IMR-90 (cell line): ENCODE measurements at regions not wholly inside any gene's neighbourhood (a gene's known extent, or its start where the extent isn't known, plus 50 kb on each side); places are given as distances from the start of the nearest gene placed in this dataset.

Experiments
- ATAC-seq: fragments of 200-7000 bp; cut with Tn5 transposase; 2 replicates; pipeline ENCODE4 v1.9.1; 2020; ENCODE audit warnings: low read depth, mild to moderate bottlenecking, moderate library complexity
- BruUV-seq: library from RNA; stranded (reverse); fragments of 400-500 nt; replicated peaks from 2 replicates; lab custom pipeline; 2021; lab: Mats Ljungman, UMichigan
- CTCF ChIA-PET: fragments of 300-600 bp; formaldehyde crosslinking; extraction: SDS; loops from one replicate; lab custom pipeline; 2021; ENCODE audit warnings: antibody characterized with exemption; lab: Yijun Ruan, JAX
- POLR2A ChIA-PET: fragments of 300-600 bp; sonication (Branson Sonifier 250); formaldehyde crosslinking; loops from one replicate; lab custom pipeline; 2022; ENCODE audit warnings: antibody characterized with exemption; ENCODE audit not compliant: unreplicated experiment; lab: Charles Lee
- DNase-seq: peaks from one replicate; pipeline ENCODE4 v3.0.0; 2013
- H2AFZ ChIP-seq: replicated peaks from 2 replicates; pipeline ENCODE3; 2013; ENCODE audit warnings: low read length, mild to moderate bottlenecking; ENCODE audit not compliant: poor library complexity
- H2AK5ac ChIP-seq: 2 replicates; pipeline ENCODE4 v1.6.1; 2013; ENCODE audit warnings: low read depth, low read length, inconsistent platforms
- H2AK9ac ChIP-seq: replicated peaks from 2 replicates; pipeline ENCODE3; 2013; ENCODE audit warnings: mild to moderate bottlenecking, low read depth, low read length, moderate library complexity; ENCODE audit not compliant: poor library complexity
- H2BK120ac ChIP-seq: 2 replicates; pipeline ENCODE4 v1.6.1; 2013; ENCODE audit warnings: low read depth, low read length, inconsistent platforms
- H2BK15ac ChIP-seq: 3 replicates; pipeline ENCODE4 v1.6.1; 2013; ENCODE audit warnings: low read depth, low read length, inconsistent platforms
- H2BK20ac ChIP-seq: 2 replicates; pipeline ENCODE4 v1.6.1; 2013; ENCODE audit warnings: low read depth, mild to moderate bottlenecking, inconsistent platforms, low read length, moderate library complexity
- H2BK5ac ChIP-seq: 2 replicates; pipeline ENCODE4 v1.6.1; 2013; ENCODE audit warnings: mild to moderate bottlenecking, low read depth, low read length, inconsistent platforms; ENCODE audit not compliant: poor library complexity, severe bottlenecking
- H3K14ac ChIP-seq: replicated peaks from 2 replicates; pipeline ENCODE4 v1.6.1; 2013; ENCODE audit warnings: low read depth, low read length, inconsistent platforms
- H3K18ac ChIP-seq: 2 replicates; pipeline ENCODE4 v1.6.1; 2013; ENCODE audit warnings: low read depth, low read length, control low read depth
- H3K23ac ChIP-seq: 2 replicates; pipeline ENCODE4 v1.6.1; 2013; ENCODE audit warnings: low read depth, low read length, inconsistent platforms
- H3K27ac ChIP-seq: 2 replicates; pipeline ENCODE4 v1.5.1; 2013; ENCODE audit warnings: mild to moderate bottlenecking, control low read depth, low read length; ENCODE audit not compliant: insufficient read depth
- H3K27me3 ChIP-seq: 2 replicates; pipeline ENCODE4 v1.6.1; 2013; ENCODE audit warnings: low read length; ENCODE audit not compliant: control insufficient read depth, insufficient read depth
- H3K36me3 ChIP-seq: 2 replicates; pipeline ENCODE4 v1.6.1; 2013; ENCODE audit warnings: low read length, mixed read lengths; ENCODE audit not compliant: control insufficient read depth, insufficient read depth
- H3K4ac ChIP-seq: 2 replicates; pipeline ENCODE4 v1.6.1; 2013; ENCODE audit warnings: low read depth, low read length, inconsistent platforms
- H3K4me1 ChIP-seq: 2 replicates; pipeline ENCODE4 v1.6.1; 2013; ENCODE audit warnings: low read length, mixed read lengths; ENCODE audit not compliant: control insufficient read depth, insufficient read depth
- H3K4me2 ChIP-seq: 2 replicates; pipeline ENCODE4 v1.6.1; 2013; ENCODE audit warnings: low read depth, mild to moderate bottlenecking, control low read depth, low read length, moderate library complexity
- H3K4me3 ChIP-seq: 2 replicates; pipeline ENCODE4 v1.5.1; 2013; ENCODE audit warnings: low read depth, mild to moderate bottlenecking, control low read depth, low read length, moderate library complexity; ENCODE audit not compliant: insufficient read depth
- H3K56ac ChIP-seq: 2 replicates; pipeline ENCODE4 v1.6.1; 2013; ENCODE audit warnings: low read length, inconsistent platforms; ENCODE audit not compliant: insufficient read depth; ENCODE audit errors: extremely low read depth
- H3K79me1 ChIP-seq, 2 experiments: 2 replicates each; pipeline ENCODE4 v1.6.1; 2013; ENCODE audit warnings: low read length in 2 of 2, inconsistent platforms in 1 of 2, low read depth in 1 of 2
- H3K9ac ChIP-seq: 2 replicates; pipeline ENCODE4 v1.6.1; 2013; ENCODE audit warnings: low read depth, low read length, control low read depth
- H3K9me1 ChIP-seq: 2 replicates; pipeline ENCODE4 v1.6.1; 2013; ENCODE audit warnings: low read length, inconsistent platforms; ENCODE audit not compliant: insufficient read depth
- H3K9me3 ChIP-seq: 2 replicates; pipeline ENCODE4 v1.6.1; 2013; ENCODE audit warnings: low read length; ENCODE audit not compliant: control insufficient read depth, insufficient read depth
- H4K20me1 ChIP-seq: 2 replicates; pipeline ENCODE4 v1.6.1; 2013; ENCODE audit warnings: low read length, inconsistent platforms; ENCODE audit not compliant: insufficient read depth
- H4K5ac ChIP-seq: 2 replicates; pipeline ENCODE4 v1.6.1; 2013; ENCODE audit warnings: mild to moderate bottlenecking, low read depth, low read length, control low read depth
- H4K8ac ChIP-seq, 2 experiments: 2 replicates each; pipeline ENCODE4 v1.6.1; 2013; ENCODE audit warnings: low read depth in 2 of 2, low read length in 2 of 2, control low read depth in 1 of 2, inconsistent platforms in 1 of 2
- H4K91ac ChIP-seq: 2 replicates; pipeline ENCODE4 v1.6.1; 2013; ENCODE audit warnings: low read depth, low read length, inconsistent platforms; ENCODE audit not compliant: insufficient read depth
- BHLHE40 ChIP-seq: fragments of 150-350 bp; IDR thresholded peaks from 2 replicates; pipeline ENCODE4 v1.6.1; 2016; ENCODE audit warnings: mild to moderate bottlenecking, low read depth, low read length
- CTCF ChIP-seq: conservative IDR thresholded peaks from 2 replicates; pipeline ENCODE4 v1.5.1; 2012; ENCODE audit warnings: mild to moderate bottlenecking, low read depth, low read length, improper control_type of control experiment
- MAZ ChIP-seq: IDR thresholded peaks from 2 replicates; pipeline ENCODE4 v1.6.1; 2012; ENCODE audit warnings: low read depth, mild to moderate bottlenecking, low read length, improper control_type of control experiment, moderate library complexity, borderline replicate concordance
- MXI1 ChIP-seq: IDR thresholded peaks from 2 replicates; pipeline ENCODE4 v1.6.1; 2012; ENCODE audit warnings: low read depth, mild to moderate bottlenecking, low read length, moderate library complexity, borderline replicate concordance
- POLR2A ChIP-seq: IDR thresholded peaks from 2 replicates; pipeline ENCODE4 v1.6.1; 2012; ENCODE audit warnings: mild to moderate bottlenecking, low read depth, low read length
- RAD21 ChIP-seq: IDR thresholded peaks from 2 replicates; pipeline ENCODE4 v1.6.1; 2012; ENCODE audit warnings: low read length, improper control_type of control experiment
- RCOR1 ChIP-seq: IDR thresholded peaks from 2 replicates; pipeline ENCODE4 v1.6.1; 2012; ENCODE audit warnings: mild to moderate bottlenecking, low read length, improper control_type of control experiment; ENCODE audit not compliant: insufficient replicate concordance
- WGBS, 2 experiments: methylation state at CpG; one replicate each; pipeline versions ENCODE4 v1.1.5 to v1.1.7; 2013; ENCODE audit warnings: missing lambda C conversion rate in 2 of 2; ENCODE audit not compliant: insufficient read length in 1 of 2; ENCODE audit errors: extremely low coverage in 2 of 2; 5-methylcytosine and 5-hydroxymethylcytosine counted together
- dilution Hi-C: fragments of 300-500 bp; cut with HindIII; formaldehyde crosslinking; loops from one replicate; pipeline ENCODE4 v1.14.3; 2018; ENCODE audit warnings: low sequenced_read_pairs; ENCODE audit not compliant: unreplicated experiment
- in situ Hi-C: fragments of 300-500 bp; cut with MboI; formaldehyde crosslinking; loops from 3 replicates; pipeline ENCODE4 v1.14.3; 2019; ENCODE audit warnings: low sequenced_read_pairs, inconsistent platforms, mixed read lengths
- intact Hi-C: fragments of 100-400 bp; cut with micrococcal nuclease; formaldehyde crosslinking; loops from 2 replicates; pipeline ENCODE4 v1.10.0; 2022

- H3K4me2 ChIP-seq, result peak overlapping the region; percentile 22
These were observed 97.2 kb downstream of the NAV1 start for GRCh38 chr1:201636097-201636496.

More at GRCh38 chr1:201636097-201636496, 97.2 kb downstream of the NAV1 start:
- peak overlapping the region; percentile 58 for H4K5ac ChIP-seq
- peaks cover 7% of the 10 kb centered on the region for H3K36me3 ChIP-seq
- TF ChIP-seq POLR2A (no peak), MAZ (no peak), MXI1 (no peak), RCOR1 (no peak), RAD21 (no peak), BHLHE40 (no peak), CTCF (no peak)
- no peaks in the 10 kb centered on the region for H3K27me3 ChIP-seq
- peak overlapping the region; percentile 86 for H2BK120ac ChIP-seq
- peaks cover 45 to 83% of the 10 kb centered on the region in 2 experiments for H3K79me1 ChIP-seq
- H3K27ac ChIP-seq, result peak overlapping the region; percentile 72
- H3K9me1 ChIP-seq, result peaks cover 46% of the 10 kb centered on the region
- H2AK9ac ChIP-seq, result peak overlapping the region; percentile 2
- BruUV-seq, result no TSS peak
- peaks cover 52% of the 10 kb centered on the region for H3K4me1 ChIP-seq
- peak overlapping the region; percentile 38 for H3K18ac ChIP-seq
- peak overlapping the region; percentile 49; the same call in 2 of the 3 replicates for H2BK15ac ChIP-seq
- H3K14ac ChIP-seq, result peak overlapping the region; percentile 74
- dilution Hi-C loops, result no loop called here
- H3K23ac ChIP-seq, result peak overlapping the region; percentile 78
- no peaks in the 10 kb centered on the region for H3K9me3 ChIP-seq
- no CpG with 5 or more reads among the region's 2 CpGs for WGBS, 2 experiments
- no peak; the same call in 1 of the 2 replicates for ATAC-seq
- ChIA-PET POLR2A (interaction anchor here (0.5 to 1.1 kb wide), 3 partner anchors 15 to 100 kb away, joined by 3 read pairs; no protein-coding TSS in a partner anchor), CTCF (interaction anchor here (0.9 kb wide), 1 partner anchor 77 kb away, joined by 3 read pairs; no protein-coding TSS in a partner anchor)
- peak overlapping the region; percentile 68 for H3K56ac ChIP-seq
- H2BK5ac ChIP-seq, result peak overlapping the region; percentile 71
- no peak overlapping the region for H3K4me3 ChIP-seq
- peak overlapping the region; percentile 88 for H2AK5ac ChIP-seq
- peak overlapping the region; percentile 20; the same call in 1 of the 2 replicates for H3K9ac ChIP-seq
- peak overlapping the region; percentile 75 for H4K91ac ChIP-seq
- peak overlapping the region; percentile 92 for H3K4ac ChIP-seq
- in situ Hi-C loops, result no loop called here
- no peaks in the 10 kb centered on the region; the same call in 1 of the 2 replicates for H4K20me1 ChIP-seq
- H2AFZ ChIP-seq, result no peak overlapping the region
- H4K8ac ChIP-seq, result peak overlapping the region; percentile 67 to 82
- peak overlapping the region; percentile 83 for H2BK20ac ChIP-seq
- intact Hi-C loops, result no loop called here
- no peak for DNase-seq
